GM19328 (cell line): ENCODE measurements at regions not wholly inside any gene's neighbourhood (a gene's known extent, or its start where the extent isn't known, plus 50 kb on each side); places are given as distances from the start of the nearest gene placed in this dataset.

ENCODE experiments used
- ATAC-seq: cut with Tn5 transposase; IDR thresholded peaks from one replicate; pipeline ENCODE4 v1.9.1; 2021; ENCODE audit warnings: mild to moderate bottlenecking, moderate library complexity; ENCODE audit not compliant: unreplicated experiment

- ATAC-seq = no peak
Measured at GRCh38 chr12:39127401-39127800, 222.0 kb upstream of the CPNE8 start.

- no peak for ATAC-seq
Measured at GRCh38 chr12:39125566-39125965, 220.2 kb upstream of the CPNE8 start.

- no peak for ATAC-seq
Measured at GRCh38 chr12:39124768-39125167, 219.4 kb upstream of the CPNE8 start.

GRCh38 chr12:39123580-39124253 is 218.3 kb upstream of the CPNE8 start:
- no peak for ATAC-seq

GRCh38 chr12:39122562-39123204 is 217.3 kb upstream of the CPNE8 start:
- ATAC-seq = no peak

- no peak for ATAC-seq
Measured at GRCh38 chr12:39116861-39117260, 211.5 kb upstream of the CPNE8 start.

- no peak for ATAC-seq
Measured at GRCh38 chr12:39112064-39112463, 206.7 kb upstream of the CPNE8 start.

- ATAC-seq = no peak
Measured at GRCh38 chr12:39105111-39105510, 199.7 kb upstream of the CPNE8 start.

GRCh38 chr12:39103552-39104165 is 198.3 kb upstream of the CPNE8 start:
- ATAC-seq = peak; percentile 98

- ATAC-seq = no peak
Measured at GRCh38 chr12:39102474-39103209, 197.3 kb upstream of the CPNE8 start.

- no peak for ATAC-seq
Measured at GRCh38 chr12:39095636-39096330, 190.4 kb upstream of the CPNE8 start.

GRCh38 chr12:39081910-39082309 is 176.5 kb upstream of the CPNE8 start:
- no peak for ATAC-seq

GRCh38 chr12:39077226-39077625 is 171.8 kb upstream of the CPNE8 start:
- no peak for ATAC-seq

- no peak for ATAC-seq
Measured at GRCh38 chr12:39074063-39074462, 168.7 kb upstream of the CPNE8 start.

- ATAC-seq = no peak
Measured at GRCh38 chr12:39072658-39073057, 167.3 kb upstream of the CPNE8 start.

- no peak for ATAC-seq
Measured at GRCh38 chr12:39071611-39072010, 166.2 kb upstream of the CPNE8 start.

- ATAC-seq = no peak
Measured at GRCh38 chr12:39070775-39071174, 165.4 kb upstream of the CPNE8 start.

- ATAC-seq = no peak
Measured at GRCh38 chr12:39065455-39065854, 160.1 kb upstream of the CPNE8 start.

- no peak for ATAC-seq
Measured at GRCh38 chr12:39064708-39065107, 159.3 kb upstream of the CPNE8 start.

- ATAC-seq = no peak
Measured at GRCh38 chr12:39062266-39062996, 157.0 kb upstream of the CPNE8 start.
